ENCODE measurements at regions not wholly inside any gene's neighbourhood (a gene's known extent, or its start where the extent isn't known, plus 50 kb on each side); places are given as distances from the start of the nearest gene placed in this dataset.

DNA sequence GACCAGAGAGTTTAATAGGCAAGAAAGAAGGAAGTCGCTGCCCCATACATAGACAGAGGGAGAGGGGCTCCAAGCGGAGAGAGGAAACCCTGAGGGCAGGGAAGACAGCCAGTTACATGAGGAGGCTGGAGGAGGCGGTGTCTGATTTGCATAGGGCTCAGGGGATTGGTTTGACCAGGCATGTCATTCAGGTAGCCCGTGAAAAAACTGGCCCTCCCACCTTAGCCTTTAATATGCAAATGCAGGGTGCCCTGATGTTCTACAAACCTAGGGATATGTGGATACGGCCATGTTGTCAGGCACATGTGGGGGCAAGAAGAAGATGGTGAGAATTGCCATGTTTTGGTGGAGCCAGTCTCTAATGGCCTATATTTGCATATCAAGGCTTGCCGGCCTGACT lies 1461.6 kb downstream of the PCDH9 start:
- intact Hi-C loops (cut with DNase I) = no loop called here
- Histone ChIP-seq H3K9ac (ENCODE audit: low read depth in 2 of 2, low read length in 2 of 2) (no peak overlapping the region), H3K27me3 (no peaks in the 10 kb centered on the region), H3K4me1 (no peaks in the 10 kb centered on the region), H3K4me3 (no peak overlapping the region), H3K9me3 (no peaks in the 10 kb centered on the region), H3K27ac (no peak overlapping the region), H3K36me3 (no peaks in the 10 kb centered on the region)
- no peak for TF ChIP-seq CTCF (IDR thresholded peaks at IDR 0.05)
- DNase-seq = no peak

GRCh38 chr13:65763811-65764210 lies 1466.3 kb downstream of the PCDH9 start:
- intact Hi-C loops (cut with DNase I) = no loop called here
- Histone ChIP-seq H3K36me3 (no peaks in the 10 kb centered on the region), H3K27me3 (no peaks in the 10 kb centered on the region), H3K9me3 (no peaks in the 10 kb centered on the region), H3K27ac (no peak overlapping the region), H3K9ac (ENCODE audit: low read depth in 2 of 2, low read length in 2 of 2) (no peak overlapping the region), H3K4me1 (no peaks in the 10 kb centered on the region), H3K4me3 (no peak overlapping the region)
- no peak for DNase-seq
- TF ChIP-seq CTCF (IDR thresholded peaks at IDR 0.05) = no peak

GRCh38 chr13:65762012-65762411 lies 1468.1 kb downstream of the PCDH9 start:
- Histone ChIP-seq H3K4me1 (no peaks in the 10 kb centered on the region), H3K9me3 (no peaks in the 10 kb centered on the region), H3K4me3 (no peak overlapping the region), H3K27me3 (no peaks in the 10 kb centered on the region), H3K9ac (ENCODE audit: low read depth in 2 of 2, low read length in 2 of 2) (no peak overlapping the region), H3K36me3 (no peaks in the 10 kb centered on the region), H3K27ac (no peak overlapping the region)
- intact Hi-C loops (cut with DNase I) = no loop called here
- no peak for TF ChIP-seq CTCF (IDR thresholded peaks at IDR 0.05)
- DNase-seq = no peak

- TF ChIP-seq CTCF (IDR thresholded peaks at IDR 0.05) = no peak
- H3K9ac ChIP-seq (ENCODE audit: low read depth in 2 of 2, low read length in 2 of 2) = no peak overlapping the region
- H3K4me3 ChIP-seq = no peak overlapping the region
- H3K36me3 ChIP-seq = no peaks in the 10 kb centered on the region
- H3K27ac ChIP-seq = no peak overlapping the region
- no peaks in the 10 kb centered on the region for H3K4me1 ChIP-seq
- no peak for DNase-seq
- intact Hi-C loops (cut with DNase I) = no loop called here
- H3K27me3 ChIP-seq = no peaks in the 10 kb centered on the region
- no peaks in the 10 kb centered on the region for H3K9me3 ChIP-seq
Measured at GRCh38 chr13:65756071-65756671, 1474.0 kb downstream of the PCDH9 start.

DNA sequence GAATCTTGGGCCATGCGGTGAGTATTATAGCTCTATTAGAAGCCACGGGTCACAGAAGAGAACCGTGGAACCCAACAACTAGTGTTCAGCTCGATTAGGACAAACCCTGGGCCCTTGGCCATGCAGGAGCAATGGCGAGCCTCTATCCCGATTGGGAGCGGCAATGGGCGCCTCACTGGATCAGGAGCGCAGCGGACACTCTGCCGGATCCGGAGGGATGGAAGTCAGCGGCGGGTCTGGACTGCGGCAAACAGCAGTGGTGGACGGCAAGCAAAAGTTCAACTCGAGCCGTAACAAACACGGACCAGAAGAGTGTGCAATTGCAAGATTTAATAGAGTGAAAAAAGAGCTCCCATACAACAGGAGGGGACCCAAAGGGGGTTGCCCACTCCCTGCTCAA lies 1481.9 kb downstream of the PCDH9 start:
- TF ChIP-seq CTCF (IDR thresholded peaks at IDR 0.05) = no peak
- intact Hi-C loops (cut with DNase I) = no loop called here
- Histone ChIP-seq H3K27ac (no peak overlapping the region), H3K27me3 (no peaks in the 10 kb centered on the region), H3K4me3 (no peak overlapping the region), H3K4me1 (no peaks in the 10 kb centered on the region), H3K36me3 (no peaks in the 10 kb centered on the region), H3K9ac (ENCODE audit: low read depth in 2 of 2, low read length in 2 of 2) (no peak overlapping the region), H3K9me3 (no peaks in the 10 kb centered on the region)
- no peak for DNase-seq

Data from colonic mucosa (tissue), 4 donors.